Body of pancreas (tissue), 4 donors: ENCODE measurements at regions not wholly inside any gene's neighbourhood (a gene's known extent, or its start where the extent isn't known, plus 50 kb on each side); places are given as distances from the start of the nearest gene placed in this dataset.
A peak's percentile ranks its signal among the peaks of the same experiment; 100 is the strongest.

Source experiments
- ATAC-seq: fragments of 150-250 bp; one replicate; pipeline ENCODE4 v1.9.1; 2016
- DNase-seq, 4 donors: peaks; one replicate each; pipeline ENCODE4 v3.0.0-alpha.2; 2019
- H3K27ac ChIP-seq, 4 donors: fragments of 200-600 bp; sonication (generic); 1 replicate in 3 of 4; 2 replicates in 1 of 4; pipeline versions ENCODE4 v1.5.1 to v1.6.1; 2016 to 2019; ENCODE audit warnings: mild to moderate bottlenecking in 1 of 4, mixed read lengths in 1 of 4, moderate library complexity in 1 of 4
- H3K27me3 ChIP-seq, 2 donors: fragments of 200-600 bp; sonication (generic); one replicate each; pipeline ENCODE4 v1.6.0; 2016; ENCODE audit warnings: mild to moderate bottlenecking in 1 of 2
- H3K36me3 ChIP-seq, 2 donors: fragments of 200-600 bp; sonication (generic); replicated peaks in 1 of 2; 2 replicates each; pipeline ENCODE4 v1.5.1; 2016; ENCODE audit warnings: low read depth in 2 of 2; ENCODE audit not compliant: insufficient read depth in 1 of 2
- H3K4me1 ChIP-seq: fragments of 200-600 bp; sonication (generic); one replicate; pipeline ENCODE4 v1.6.0; 2016
- H3K4me3 ChIP-seq, 2 donors: fragments of 200-600 bp; sonication (generic); 1 replicate in 1 of 2; 2 replicates in 1 of 2; pipeline ENCODE4 v1.5.1; 2016 to 2019
- H3K9me3 ChIP-seq, 3 donors: fragments of 200-600 bp; sonication (generic); 1 replicate in 2 of 3; 2 replicates in 1 of 3; pipeline ENCODE4 v1.5.1; 2016
- POLR2A ChIP-seq, 3 donors: fragments of 450-650 bp; IDR thresholded peaks; one replicate each; pipeline ENCODE4 v1.6.1; 2016; ENCODE audit warnings: antibody characterized with exemption in 3 of 3, mild to moderate bottlenecking in 2 of 3
- WGBS, 2 donors: methylation state at CpG; one replicate each; pipeline ENCODE4 v1.1.5; 2017; 5-methylcytosine and 5-hydroxymethylcytosine counted together
- intact Hi-C: fragments of 100-400 bp; cut with DNase I; formaldehyde crosslinking; loops from one replicate; pipeline ENCODE4 v1.15.1; 2023
- TF ChIP-seq, protein P1 (sequence below), 7 experiments: fragments of 450-650 bp in 4 of 7; fragments of 200-600 bp in 3 of 7; sonication (generic) in 3 of 7; IDR thresholded peaks; one replicate each; pipeline ENCODE4 v1.5.1; 2016 to 2019; ENCODE audit warnings: antibody characterized with exemption in 7 of 7

DNA sequence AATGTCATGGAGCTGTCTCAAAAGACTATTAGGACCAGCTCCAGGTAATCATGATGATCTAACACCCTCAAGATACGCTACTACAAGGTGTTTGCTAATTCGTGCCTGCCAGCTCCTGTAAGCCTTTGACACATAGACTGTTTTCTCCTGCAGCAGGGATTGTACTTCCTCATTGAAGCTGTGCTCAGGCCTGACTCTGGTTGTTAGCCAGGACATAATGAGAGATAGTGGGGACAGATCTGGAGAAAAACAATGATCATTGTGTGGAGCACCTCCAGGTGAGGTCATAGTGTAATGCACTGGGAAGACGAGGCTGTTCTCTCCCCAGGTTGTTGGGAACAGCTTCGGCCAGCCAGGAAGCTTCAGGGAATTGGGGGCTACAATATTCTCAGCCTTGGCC lies 94.6 kb downstream of the SETD4 start:
- no peak overlapping the region for H3K4me3 ChIP-seq
- no peaks in the 10 kb centered on the region for H3K4me1 ChIP-seq
- H3K36me3 ChIP-seq: no peaks in the 10 kb centered on the region
- TF ChIP-seq, protein P1, sequence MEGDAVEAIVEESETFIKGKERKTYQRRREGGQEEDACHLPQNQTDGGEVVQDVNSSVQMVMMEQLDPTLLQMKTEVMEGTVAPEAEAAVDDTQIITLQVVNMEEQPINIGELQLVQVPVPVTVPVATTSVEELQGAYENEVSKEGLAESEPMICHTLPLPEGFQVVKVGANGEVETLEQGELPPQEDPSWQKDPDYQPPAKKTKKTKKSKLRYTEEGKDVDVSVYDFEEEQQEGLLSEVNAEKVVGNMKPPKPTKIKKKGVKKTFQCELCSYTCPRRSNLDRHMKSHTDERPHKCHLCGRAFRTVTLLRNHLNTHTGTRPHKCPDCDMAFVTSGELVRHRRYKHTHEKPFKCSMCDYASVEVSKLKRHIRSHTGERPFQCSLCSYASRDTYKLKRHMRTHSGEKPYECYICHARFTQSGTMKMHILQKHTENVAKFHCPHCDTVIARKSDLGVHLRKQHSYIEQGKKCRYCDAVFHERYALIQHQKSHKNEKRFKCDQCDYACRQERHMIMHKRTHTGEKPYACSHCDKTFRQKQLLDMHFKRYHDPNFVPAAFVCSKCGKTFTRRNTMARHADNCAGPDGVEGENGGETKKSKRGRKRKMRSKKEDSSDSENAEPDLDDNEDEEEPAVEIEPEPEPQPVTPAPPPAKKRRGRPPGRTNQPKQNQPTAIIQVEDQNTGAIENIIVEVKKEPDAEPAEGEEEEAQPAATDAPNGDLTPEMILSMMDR (IDR thresholded peaks at IDR 0.05): no peak
- no peak for TF ChIP-seq POLR2A (IDR thresholded peaks at IDR 0.05)
- DNase-seq (peak in 1 of 4 donors; percentile 20), ATAC-seq (peak; percentile 66)
- no peaks in the 10 kb centered on the region for H3K27me3 ChIP-seq
- no peaks in the 10 kb centered on the region for H3K9me3 ChIP-seq
- peak overlapping the region in 2 of 4 donors; percentile 27 to 51 for H3K27ac ChIP-seq
- intact Hi-C loops: no loop called here
- WGBS, 2 donors: 40 to 54% methylated on average over 4 of the region's 4 CpGs

DNA sequence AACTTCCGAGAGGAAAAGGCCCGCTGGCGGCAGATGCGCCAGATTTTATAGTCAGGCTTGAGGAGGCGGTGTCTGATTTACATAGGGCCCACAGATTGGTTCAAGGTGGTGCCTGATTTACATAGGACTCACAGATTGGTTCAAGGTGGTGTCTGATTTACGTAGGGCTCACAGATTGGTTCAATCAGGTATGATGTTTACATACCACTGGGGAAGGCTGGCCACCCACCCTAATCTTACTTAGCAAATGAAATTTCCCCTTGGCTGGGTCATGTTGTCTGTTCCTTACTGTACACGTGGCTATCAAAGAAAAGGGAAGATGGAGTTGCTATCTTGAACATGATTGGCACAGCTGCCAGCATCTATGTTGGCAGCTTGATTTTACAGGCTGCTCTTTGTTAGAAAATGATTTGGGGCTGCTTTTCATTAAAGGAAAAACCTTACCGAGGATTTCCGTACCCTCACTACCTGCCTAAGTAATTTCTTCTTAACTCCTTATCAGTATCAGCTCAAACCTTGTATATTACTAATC lies 96.3 kb downstream of the SETD4 start:
- no peak for TF ChIP-seq POLR2A (IDR thresholded peaks at IDR 0.05)
- TF ChIP-seq, protein P1 (IDR thresholded peaks at IDR 0.05): no peak
- ATAC-seq (no peak), DNase-seq (no peak)
- WGBS, 2 donors: 80 to 82% methylated on average over 9 of the region's 9 CpGs
- Histone ChIP-seq H3K4me3 (no peak overlapping the region), H3K36me3 (no peaks in the 10 kb centered on the region), H3K9me3 (no peaks in the 10 kb centered on the region), H3K27ac (no peak overlapping the region), H3K27me3 (no peaks in the 10 kb centered on the region), H3K4me1 (no peaks in the 10 kb centered on the region)
- intact Hi-C loops: no loop called here

DNA sequence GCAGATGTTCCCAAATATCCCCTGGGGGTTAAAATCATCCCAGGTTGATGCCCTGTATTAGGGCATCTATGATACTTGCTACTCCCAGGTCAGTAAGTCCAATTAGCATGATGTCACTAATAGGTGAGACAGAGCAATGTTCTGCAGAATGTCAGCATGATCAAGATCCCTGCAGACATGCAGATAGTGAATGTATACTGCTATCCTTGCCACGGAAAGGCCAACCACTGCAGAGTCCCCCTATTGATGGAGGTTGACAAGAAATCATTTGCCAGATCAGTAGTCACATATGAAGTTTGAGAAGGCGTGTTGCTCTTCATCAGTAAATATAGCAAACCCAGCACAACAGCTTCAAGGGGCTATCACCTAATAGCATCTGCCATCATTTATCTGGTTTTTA lies 97.4 kb downstream of the SETD4 start:
- no peak for TF ChIP-seq POLR2A (IDR thresholded peaks at IDR 0.05)
- intact Hi-C loops: no loop called here
- no peaks in the 10 kb centered on the region for H3K36me3 ChIP-seq
- H3K4me3 ChIP-seq: no peak overlapping the region
- WGBS, 2 donors: 80 to 89% methylated on average over 2 of the region's 2 CpGs
- H3K4me1 ChIP-seq: no peaks in the 10 kb centered on the region
- H3K27ac ChIP-seq: no peak overlapping the region
- H3K27me3 ChIP-seq: no peaks in the 10 kb centered on the region
- DNase-seq: no peak
- ATAC-seq: no peak
- no peaks in the 10 kb centered on the region for H3K9me3 ChIP-seq

DNA sequence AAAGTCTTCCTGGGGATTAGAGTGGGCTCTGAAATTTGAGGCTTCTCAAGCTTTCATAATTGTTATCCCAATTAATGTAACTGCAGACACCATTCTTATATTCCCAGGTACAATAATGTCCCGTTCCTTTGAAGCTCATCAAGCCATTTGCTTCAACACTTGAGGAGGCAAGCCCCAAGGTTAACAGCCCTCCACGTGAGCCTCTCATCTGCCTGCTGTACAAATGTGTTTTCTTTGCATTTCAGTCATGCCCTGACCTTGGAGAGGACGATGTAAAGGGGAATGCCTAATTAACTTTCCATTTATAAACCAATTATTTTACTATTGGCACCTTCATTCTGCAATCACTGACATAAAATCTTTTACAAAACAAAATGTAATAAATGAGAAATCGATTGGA lies 106.3 kb downstream of the SETD4 start:
- Histone ChIP-seq H3K36me3 (no peaks in the 10 kb centered on the region), H3K4me3 (no peak overlapping the region), H3K27ac (peak overlapping the region in 2 of 4 donors; percentile 27 to 68), H3K9me3 (no peaks in the 10 kb centered on the region), H3K27me3 (no peaks in the 10 kb centered on the region), H3K4me1 (peaks cover 8% of the 10 kb centered on the region)
- ATAC-seq (no peak), DNase-seq (no peak)
- intact Hi-C loops: no loop called here
- 38 to 42% methylated on average over 4 of the region's 4 CpGs for WGBS, 2 donors
- TF ChIP-seq, protein P1 (IDR thresholded peaks at IDR 0.05): no peak
- no peak for TF ChIP-seq POLR2A (IDR thresholded peaks at IDR 0.05)

DNA sequence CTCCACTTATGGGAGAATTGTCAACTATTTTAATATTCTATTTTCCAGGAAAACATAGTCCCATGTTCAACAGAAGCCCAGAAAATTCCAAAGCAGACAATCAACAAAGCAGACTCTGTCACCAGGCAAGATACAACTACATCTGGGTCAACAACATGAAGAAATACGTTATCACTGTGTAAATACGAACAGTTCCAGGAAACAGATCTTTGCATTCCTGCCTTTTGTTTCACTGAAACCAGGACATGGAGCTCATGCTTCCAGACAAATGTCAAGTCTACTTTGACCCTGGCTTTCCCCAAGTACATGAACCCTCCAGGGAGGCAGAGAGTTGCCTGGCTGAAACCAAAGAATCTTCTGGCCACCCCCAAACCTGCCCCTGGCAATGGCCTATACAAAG lies 106.7 kb downstream of the SETD4 start:
- intact Hi-C loops: no loop called here
- peak overlapping the region in 2 of 4 donors; percentile 27 to 68 for H3K27ac ChIP-seq
- ATAC-seq: peak; percentile 65
- WGBS, 2 donors: 9 to 31% methylated on average over 2 of the region's 2 CpGs
- no peaks in the 10 kb centered on the region for H3K36me3 ChIP-seq
- no peak for DNase-seq
- no peak overlapping the region for H3K4me3 ChIP-seq
- H3K9me3 ChIP-seq: no peaks in the 10 kb centered on the region
- peaks cover 8% of the 10 kb centered on the region for H3K4me1 ChIP-seq
- H3K27me3 ChIP-seq: no peaks in the 10 kb centered on the region
- TF ChIP-seq, protein P1 (IDR thresholded peaks at IDR 0.05): no peak
- TF ChIP-seq POLR2A (IDR thresholded peaks at IDR 0.05): no peak
